GM18517 (cell line): ENCODE measurements at regions not wholly inside any gene's neighbourhood (a gene's known extent, or its start where the extent isn't known, plus 50 kb on each side); places are given as distances from the start of the nearest gene placed in this dataset.
"Not testable (repeated sequence)": the region's sequence is repeated elsewhere in the genome, so short reads cannot be mapped to it uniquely, and the experiment has no call there.

ENCODE experiments used
- ATAC-seq: cut with Tn5 transposase; IDR thresholded peaks from one replicate; pipeline ENCODE4 v1.9.1; 2021; ENCODE audit warnings: mild to moderate bottlenecking, moderate library complexity; ENCODE audit not compliant: unreplicated experiment

DNA sequence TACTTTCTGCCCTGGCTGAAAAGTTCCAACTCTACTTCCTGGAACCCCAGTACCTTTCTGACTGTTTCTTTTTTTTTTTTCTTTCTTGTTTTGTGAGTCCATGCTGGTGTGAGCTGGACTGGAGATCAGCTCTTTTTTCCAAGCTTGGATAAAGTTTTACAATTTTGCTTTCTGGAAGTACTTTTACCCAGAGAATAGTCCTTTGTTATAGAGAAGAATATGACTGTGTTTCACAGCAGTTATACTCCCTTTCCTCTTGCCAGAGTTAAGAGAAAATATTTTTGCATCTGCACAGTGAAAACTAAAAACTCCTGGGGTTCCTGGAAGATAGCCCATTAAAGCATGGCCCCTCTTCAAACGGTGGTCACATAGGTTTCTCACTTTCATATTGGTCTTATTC, 1100.6 kb downstream of the OTOL1 start:
- ATAC-seq: no peak

DNA sequence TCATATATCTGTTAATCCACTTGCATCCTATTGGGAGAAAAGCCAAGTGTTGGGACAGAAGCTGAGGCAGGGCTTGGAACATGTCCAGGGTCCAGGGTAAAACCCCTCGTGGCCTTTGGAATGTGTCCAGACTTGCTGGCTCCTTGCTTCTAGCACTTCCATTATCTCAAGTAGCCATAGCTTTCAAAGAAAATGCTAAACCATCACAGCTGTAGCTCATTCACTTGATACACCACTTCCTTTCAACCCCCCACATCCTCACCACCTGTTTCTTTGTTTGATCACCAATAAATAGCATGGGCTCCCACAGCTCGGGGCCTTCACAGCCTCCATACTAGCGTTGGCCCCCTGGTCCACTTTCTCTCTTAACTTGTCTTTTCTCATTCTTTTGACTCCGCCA, 1101.9 kb downstream of the OTOL1 start:
- not testable (repeated sequence) for ATAC-seq

DNA sequence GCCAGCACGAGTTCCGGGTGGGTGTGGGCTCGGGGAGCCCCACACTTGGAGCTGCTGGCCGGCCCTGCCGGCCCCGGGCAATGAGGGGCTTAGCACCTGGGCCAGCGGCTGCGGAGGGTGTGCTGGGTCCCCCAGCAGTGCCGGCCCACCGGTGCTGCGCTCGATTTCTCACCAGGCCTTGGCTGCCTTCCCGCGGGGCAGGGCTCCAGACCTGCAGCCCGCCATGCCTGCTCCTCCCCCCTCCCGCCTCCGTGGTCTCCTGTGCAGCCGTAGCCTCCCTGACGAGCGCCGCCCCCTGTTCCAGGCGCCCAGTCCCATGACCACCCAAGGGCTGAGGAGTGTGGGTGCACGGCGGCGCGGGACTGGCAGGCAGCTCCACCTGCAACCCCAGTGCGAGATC, 1103.1 kb downstream of the OTOL1 start:
- not testable (repeated sequence) for ATAC-seq

DNA sequence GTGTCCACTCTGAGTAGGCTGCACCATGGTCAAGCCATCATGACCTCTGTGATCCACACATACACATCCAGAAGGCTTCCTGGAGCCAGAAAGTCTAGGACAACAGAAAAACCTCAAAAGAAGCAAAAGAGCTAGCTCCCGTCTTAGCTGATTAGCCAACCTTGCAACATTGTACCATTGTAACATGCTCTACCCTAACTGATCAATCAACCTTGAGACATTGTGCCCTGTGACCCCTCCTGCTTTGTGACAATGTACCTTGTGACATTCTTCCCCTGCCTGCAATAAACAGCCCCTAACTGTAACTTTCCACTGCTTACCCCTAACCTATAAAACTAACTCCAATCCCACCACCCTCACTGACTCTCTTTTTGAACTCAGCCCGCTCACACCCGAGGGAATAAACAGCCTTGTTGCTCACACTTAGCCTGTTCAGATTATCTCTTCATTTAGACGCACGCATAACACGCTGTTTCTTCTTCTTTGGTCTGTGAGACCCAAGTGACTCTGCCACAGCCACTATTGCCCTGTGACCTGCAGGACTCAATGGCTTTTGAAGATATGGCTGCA, 1104.6 kb downstream of the OTOL1 start:
- no peak for ATAC-seq

DNA sequence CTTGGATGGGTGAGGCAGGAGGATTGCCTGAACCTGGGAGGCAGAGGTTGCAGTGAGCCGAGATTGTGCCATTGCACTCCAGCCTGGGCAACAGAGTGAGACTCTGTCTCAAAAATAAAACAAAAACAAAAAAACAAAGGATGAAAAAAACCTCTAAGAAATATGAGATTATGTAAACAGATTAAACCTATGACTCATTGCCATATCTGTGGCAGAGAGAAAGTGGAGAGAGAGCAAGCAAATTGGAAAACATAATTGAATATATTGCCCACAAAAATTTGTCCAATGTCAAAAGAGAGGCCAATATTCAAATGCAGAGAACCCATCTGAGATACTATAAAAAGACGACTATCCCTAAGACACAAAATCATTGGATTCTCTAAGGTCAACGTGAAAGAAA, 1106.0 kb downstream of the OTOL1 start:
- ATAC-seq: no peak

DNA sequence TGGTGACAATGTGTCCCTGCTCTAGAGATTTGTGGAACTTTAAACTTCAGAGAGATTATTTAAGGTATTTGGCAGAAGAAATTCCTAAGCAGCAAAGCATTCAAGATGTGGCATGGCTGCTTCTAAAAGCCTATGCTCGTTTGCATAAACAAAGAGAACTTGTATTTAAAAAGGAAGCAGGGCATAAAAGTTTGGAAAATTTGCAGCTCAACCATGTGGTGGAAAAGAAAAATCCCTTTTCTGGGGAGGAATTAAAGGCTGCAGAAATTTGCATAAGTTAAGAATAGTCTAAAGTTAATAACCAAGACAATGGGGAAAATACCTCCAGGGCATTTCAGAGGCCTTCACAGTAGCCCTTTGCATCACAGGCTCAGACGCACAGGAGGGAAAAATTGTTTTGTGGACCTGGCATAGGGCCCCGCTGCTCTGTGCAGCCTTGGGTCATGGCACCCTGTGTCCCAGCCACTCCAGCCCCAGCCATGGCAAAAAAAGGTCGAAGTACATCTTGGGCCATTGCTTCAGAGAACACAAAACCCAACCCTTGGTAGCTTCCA, 1109.1 kb downstream of the OTOL1 start:
- no peak for ATAC-seq

DNA sequence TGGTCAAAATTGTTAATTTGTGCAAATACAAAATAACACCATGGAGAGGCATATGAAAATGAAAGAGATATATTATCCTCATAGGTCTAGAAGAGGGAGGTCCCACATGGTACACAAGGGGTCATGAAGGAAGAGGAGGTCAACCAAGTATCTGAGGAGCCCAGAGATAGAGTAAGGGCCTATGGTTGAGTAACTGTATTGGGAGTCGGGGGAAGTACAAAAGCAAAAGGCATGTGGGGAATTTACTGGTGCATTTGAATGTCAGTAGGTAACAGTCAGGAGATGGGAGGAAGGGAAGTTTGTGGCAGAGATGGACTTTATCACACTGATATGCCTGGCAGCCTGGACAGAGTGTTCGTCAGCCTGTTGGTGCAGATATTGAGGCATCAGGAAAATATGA, 1113.7 kb downstream of the OTOL1 start:
- ATAC-seq: no peak

DNA sequence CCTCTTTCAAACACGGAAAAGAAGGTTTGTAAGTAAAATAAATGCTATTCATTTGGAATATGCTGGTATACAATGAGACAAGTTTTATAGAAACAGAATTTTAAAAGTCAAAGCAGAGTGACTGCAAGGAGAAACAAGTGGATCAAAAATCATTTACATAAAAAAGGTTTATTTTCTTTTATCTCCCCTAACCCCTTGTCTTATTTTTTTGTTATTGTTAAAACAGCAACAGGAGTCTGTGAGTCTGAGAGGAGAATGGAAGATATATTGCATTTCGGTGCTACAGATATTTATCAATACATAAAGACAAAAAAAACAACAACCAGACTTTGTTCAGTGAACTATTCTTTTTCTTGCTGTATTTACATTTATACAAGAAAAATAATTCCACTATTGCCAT, 1116.4 kb downstream of the OTOL1 start:
- no peak for ATAC-seq

DNA sequence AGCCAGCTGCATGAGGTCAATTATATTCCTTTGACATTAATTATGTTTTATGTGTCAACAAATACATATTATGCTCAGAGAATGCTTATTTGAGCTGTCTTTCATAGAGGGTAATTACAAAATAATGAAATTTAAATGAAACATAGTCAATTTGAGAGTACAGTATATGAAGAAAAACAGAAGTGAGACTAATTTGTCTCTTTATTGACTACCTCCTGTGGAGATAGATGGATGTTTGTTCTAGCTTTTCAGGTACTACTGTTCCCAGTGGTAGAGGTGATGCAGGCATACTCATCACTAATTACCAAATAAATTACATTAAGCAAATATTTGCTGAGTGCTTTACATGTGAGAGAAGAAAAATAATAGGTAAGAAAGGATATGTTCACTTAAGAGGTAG, 1129.6 kb downstream of the OTOL1 start:
- no peak for ATAC-seq

DNA sequence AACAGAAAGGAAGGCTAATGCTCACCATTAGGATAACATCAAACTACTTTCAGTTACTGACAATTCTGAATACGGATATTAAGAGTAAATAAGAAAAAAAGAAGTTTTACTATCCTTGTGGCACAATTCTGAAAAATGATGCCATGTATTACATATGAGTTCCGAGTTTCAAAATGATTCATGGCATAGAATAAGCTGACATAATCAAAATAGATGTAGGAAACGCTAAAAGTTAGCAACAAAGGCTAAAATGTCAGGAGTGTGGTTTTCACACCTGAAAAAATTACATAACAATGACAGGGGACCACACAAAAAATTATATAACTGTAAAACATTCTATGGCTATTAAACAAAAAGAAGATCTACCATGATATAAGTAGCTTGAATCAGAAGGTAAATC, 1131.9 kb downstream of the OTOL1 start:
- ATAC-seq: no peak

DNA sequence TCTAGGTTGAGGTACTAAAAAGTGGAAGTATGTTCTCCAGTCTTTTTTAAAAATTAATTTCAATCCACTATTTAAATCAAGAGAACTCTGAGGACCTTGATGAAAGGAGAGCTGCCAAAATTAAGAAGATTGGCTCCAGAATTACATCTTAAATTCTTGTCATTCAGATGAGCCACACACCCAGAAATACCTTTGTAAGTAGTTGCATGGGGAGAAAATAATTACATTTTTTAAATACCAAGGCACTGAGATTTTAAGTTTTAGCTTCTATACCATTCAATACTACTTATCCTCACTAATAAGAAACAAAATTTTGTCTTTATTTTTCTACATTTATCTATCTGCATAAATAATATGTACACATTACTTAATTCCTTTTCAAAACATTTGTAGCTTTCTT, 1132.8 kb downstream of the OTOL1 start:
- no peak for ATAC-seq

DNA sequence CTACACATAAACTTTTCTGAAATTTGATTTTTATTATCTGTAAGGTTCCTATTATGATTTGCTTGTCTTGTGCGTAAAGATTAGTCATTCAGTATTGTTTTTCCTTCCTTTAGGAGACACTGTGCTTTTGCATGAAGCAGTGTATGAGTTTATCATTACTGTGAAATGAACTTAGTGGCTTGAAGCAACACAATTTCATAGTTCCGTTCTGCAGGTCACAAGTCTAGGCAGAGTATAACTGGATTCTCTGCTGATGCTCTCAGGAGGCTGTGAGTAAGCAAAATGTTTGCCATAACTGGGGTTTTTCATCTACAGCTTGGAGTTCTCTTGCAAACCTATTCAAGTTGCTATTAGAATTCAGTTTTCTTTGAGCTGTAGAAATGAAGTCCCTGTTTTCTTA, 1136.1 kb downstream of the OTOL1 start:
- no peak for ATAC-seq

DNA sequence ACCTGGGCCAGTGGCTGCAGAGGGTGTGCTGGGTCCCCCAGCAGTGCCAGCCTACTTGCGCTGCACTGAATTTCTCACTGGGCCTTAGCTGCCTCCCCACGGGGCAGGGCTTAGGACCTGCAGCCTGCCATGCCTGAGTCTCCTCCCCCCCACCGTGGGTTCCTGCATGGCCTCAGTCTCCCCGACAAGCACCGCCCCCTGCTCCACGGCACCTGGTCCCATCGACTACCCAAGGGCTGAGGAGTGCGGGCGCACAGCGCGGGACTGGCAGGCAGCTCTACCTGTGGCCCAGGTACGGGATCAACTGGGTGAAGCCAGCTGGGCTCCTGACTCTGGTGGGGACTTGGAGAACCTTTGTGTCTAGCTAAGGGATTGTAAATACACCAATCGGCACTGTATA, 1143.6 kb downstream of the OTOL1 start:
- ATAC-seq: not testable (repeated sequence)

DNA sequence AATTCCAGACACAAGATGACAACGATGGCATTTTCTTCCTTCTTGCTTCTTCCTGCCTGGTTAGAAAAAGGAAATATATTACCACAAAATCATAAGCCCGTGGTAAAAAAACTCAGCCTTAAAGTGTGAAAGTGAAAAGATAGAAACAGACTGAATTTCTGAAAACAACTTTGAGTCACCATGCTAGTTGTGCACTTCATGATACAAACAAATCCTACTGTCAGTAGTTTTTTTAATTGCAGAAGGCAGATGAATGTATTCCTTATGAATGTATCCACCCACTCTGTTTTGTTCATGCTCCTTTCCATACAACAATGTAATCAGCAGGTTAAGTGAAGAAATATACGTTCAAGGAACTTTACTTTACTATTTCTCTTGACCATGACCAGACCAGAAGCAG, 1144.7 kb downstream of the OTOL1 start:
- ATAC-seq: no peak

DNA sequence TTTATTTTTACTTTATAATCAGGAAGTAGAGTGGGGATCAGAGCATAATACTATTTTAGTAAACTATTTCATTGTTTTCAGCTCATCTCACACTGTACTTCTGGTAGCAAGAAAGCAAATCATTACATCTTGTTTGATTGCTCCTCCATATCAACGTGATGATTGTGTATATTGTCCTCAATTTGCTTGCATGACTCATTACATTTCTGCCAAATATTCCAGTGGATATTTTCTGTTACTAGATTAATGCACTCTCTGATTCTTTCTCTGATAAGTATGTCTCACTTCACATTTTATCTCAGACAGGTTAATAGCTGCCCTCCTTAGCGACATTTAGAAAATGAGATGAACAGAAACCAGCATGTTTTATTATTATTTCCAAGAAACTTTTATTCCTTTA, 1145.3 kb downstream of the OTOL1 start:
- no peak for ATAC-seq

DNA sequence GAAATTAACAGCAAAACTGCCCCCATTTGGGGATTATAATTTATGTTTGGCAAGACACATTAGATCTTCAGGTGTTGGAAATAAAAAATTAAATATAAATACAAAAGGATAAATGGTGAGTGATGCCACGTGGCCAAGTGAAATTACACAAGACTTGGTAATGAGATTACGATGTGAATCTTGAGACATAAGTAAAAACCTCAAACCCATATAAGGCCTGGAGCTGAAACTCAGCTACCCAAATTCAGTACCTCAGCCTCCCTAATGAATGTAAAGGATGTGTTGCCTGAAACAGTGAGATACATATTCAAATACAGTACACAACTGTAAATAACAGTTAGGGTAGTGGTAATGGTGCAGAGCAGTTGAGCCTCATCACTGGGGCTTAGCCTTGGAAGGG, 1146.6 kb downstream of the OTOL1 start:
- ATAC-seq: no peak

DNA sequence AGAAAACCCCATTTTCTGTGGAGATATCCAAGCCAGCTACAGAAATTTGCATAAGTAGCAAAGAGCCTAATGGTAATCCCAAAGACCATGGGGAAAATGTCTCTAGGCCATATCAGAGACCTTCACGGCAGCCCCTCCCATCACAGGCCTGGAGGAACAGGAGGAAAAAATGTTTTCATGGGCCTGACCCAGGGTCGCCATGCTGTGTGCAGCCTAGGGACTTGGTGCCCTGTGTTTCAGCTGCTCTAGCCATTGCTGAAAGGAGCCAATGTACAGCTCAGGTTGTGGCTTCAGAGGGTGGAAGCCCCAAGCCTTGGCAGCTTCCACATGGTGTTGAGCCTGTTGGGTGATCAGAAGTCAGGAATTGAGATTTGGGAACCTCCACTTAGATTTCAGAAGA, 1150.7 kb downstream of the OTOL1 start:
- no peak for ATAC-seq

DNA sequence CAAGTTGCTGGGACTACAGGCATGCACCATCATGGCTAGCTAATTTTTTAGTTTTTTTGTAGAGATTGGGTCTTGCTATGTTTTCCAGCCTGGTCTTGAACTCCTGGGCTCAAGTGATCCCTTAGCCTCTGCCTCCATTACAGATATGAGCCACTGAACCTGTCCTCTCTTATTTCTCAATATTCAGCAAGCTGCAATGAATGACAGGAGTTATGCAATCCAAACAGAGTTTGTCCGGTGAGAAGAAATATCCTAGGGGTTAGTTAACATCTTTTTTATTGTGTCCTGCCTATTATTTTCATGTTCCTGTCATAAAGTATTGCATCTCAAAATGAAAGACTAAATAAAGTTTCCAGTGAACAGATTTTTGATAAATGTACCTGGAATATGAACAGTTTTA, 1161.4 kb downstream of the OTOL1 start:
- no peak for ATAC-seq

DNA sequence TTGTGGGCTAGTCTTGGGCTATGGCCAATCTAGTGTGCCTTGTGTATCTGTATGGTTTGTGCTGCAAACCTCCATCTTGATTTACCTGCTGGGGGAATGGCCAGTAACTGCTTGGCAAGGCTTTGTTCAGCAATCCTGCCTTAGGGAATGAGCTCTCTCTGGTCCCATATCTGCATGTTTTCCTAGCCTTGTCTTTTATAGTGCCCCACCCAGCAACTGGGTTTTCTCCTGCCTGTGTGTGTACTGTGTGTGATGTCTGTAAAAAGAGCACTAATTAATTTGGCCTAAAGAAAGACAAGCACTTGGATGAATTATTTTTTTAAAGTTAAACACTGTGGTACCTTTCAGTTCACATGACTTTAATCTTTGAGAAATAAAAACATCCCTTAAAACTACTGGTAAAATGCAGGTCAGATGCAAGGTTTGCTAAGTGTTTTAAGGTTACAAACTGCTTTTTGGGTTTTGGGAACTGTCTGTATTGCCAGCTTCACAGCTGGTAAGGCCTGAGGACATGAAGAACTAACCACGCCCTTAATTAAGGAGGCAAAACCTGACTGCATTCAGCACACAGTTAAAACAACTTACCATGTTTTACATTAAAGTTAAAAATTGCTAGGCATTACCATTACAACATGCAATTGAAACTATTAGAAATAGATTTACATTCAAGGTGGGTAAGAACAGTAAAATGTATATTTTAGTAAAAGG, 1169.2 kb downstream of the OTOL1 start:
- no peak for ATAC-seq

DNA sequence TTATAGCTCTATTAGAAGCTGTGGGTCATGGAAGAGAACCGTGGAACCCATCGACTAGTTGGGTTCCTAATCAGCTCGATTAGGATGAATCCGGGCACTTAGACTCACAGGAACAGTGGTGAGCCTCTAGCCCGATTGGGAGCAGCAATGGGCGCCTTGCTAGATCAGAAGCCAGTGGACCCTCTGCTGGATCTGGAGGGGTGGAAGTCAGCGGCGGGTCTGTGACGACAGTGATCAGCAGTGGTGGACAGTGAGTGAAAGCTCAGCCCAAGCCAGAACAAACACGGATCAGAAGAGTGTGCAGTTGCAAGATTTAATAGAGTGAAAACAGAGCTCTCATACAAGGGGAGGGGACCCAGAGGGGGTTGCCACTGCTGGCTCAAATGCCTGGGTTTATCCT, 1170.2 kb downstream of the OTOL1 start:
- ATAC-seq: no peak

DNA sequence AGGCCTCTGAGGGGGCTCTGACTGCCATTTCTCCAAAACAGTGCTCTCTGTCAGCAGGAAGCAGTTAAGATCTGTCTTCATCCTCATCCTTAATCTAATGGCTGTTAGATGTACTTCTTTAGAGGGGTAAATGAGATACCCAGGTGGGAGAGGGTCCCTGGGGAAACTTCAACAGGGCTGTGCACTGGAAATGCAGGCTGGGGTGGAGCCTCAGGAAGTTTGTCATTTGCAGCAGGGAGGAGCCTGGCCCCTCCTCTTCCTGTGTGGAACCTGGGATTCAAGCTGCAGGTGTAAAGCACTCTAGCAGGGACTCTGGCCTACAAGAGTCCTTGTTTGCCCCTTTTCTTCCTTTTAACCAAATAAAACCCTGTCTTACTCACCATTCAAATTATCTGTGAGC, 1173.6 kb downstream of the OTOL1 start:
- ATAC-seq: no peak

DNA sequence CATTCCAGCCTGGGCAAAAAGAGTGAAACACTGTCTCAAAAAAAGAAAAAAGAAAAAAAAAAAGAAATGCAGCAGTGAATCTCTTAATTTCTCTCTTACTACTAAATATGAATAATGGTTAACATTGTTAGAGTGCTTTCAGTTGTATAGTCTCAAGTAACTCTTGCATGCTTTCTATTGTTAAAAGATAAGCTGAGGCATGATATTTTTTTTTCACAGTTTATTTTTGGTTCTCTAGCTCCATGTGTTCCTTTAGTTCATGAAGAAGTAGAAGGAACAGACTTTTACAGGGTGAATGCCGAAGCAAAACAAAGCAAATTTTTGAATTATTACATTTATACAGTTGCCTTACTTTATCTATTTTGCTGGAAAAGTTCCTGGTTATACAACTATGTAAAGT, 1180.9 kb downstream of the OTOL1 start:
- no peak for ATAC-seq

DNA sequence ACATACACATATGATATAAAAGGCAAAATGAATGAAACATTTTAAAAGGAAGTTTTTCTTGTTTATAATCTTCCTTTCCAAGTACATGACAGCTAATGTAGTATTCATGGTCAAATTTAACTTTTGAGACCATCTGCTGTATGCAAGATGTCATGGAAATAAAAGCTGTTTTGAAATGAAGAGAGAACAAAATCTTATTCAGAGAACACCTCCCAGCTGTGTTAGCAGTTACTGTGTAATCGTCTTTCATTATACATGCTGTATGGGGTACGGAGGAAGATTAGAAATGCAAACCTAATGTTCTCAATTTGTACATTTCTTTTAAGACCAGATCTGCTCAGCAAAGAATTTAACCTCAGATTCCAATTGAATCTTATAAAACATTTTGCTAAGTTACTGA, 1182.3 kb downstream of the OTOL1 start:
- ATAC-seq: no peak
